Esophagus squamous epithelium (tissue), 5 donors: ENCODE measurements at regions not wholly inside any gene's neighbourhood (a gene's known extent, or its start where the extent isn't known, plus 50 kb on each side); places are given as distances from the start of the nearest gene placed in this dataset.

Source experiments
- DNase-seq: peaks from one replicate; lab custom pipeline; 2025; lab: John Stamatoyannopoulos, UW
- H3K27ac ChIP-seq, 4 donors: fragments of 200-600 bp; sonication (generic); one replicate each; pipeline ENCODE4 v1.5.1; 2016 to 2019; ENCODE audit warnings: mild to moderate bottlenecking in 1 of 4
- H3K27me3 ChIP-seq, 4 donors: fragments of 200-600 bp; sonication (generic); 1 replicate in 3 of 4; 2 replicates in 1 of 4; pipeline versions ENCODE4 v1.5.1 to v1.6.0; 2017 to 2021; ENCODE audit warnings: antibody characterized with exemption in 1 of 4
- H3K36me3 ChIP-seq, 3 donors: fragments of 200-600 bp; sonication (generic); one replicate each; pipeline ENCODE4 v1.5.1; 2016 to 2019
- H3K4me1 ChIP-seq, 3 donors: fragments of 200-600 bp; sonication (generic); one replicate each; pipeline ENCODE4 v1.5.1; 2017 to 2019
- H3K4me3 ChIP-seq, 4 donors: fragments of 200-600 bp; sonication (generic); 1 replicate in 3 of 4; 2 replicates in 1 of 4; pipeline ENCODE4 v1.5.1; 2016 to 2019; ENCODE audit warnings: mild to moderate bottlenecking in 2 of 4, moderate library complexity in 1 of 4
- H3K9me3 ChIP-seq, 3 donors: fragments of 200-600 bp; sonication (generic); one replicate each; pipeline ENCODE4 v1.5.1; 2016 to 2019
- CTCF ChIP-seq, 6 experiments: fragments of 450-650 bp in 4 of 6; fragments of 200-600 bp in 2 of 6; sonication (generic) in 2 of 6; IDR thresholded peaks; one replicate each; pipeline ENCODE4 v1.5.1; 2016 to 2019; ENCODE audit warnings: antibody characterized with exemption in 6 of 6, mild to moderate bottlenecking in 4 of 6, moderate library complexity in 4 of 6
- POLR2A ChIP-seq, 4 donors: fragments of 450-650 bp; IDR thresholded peaks; one replicate each; pipeline ENCODE4 v1.6.1; 2017; ENCODE audit warnings: antibody characterized with exemption in 4 of 4, mild to moderate bottlenecking in 4 of 4, moderate library complexity in 3 of 4
- WGBS, 2 donors: methylation state at CpG; one replicate each; pipeline ENCODE4 v1.1.5; 2018; 5-methylcytosine and 5-hydroxymethylcytosine counted together
- intact Hi-C: fragments of 100-400 bp; cut with DNase I; formaldehyde crosslinking; loops from one replicate; pipeline ENCODE4 v1.15.0; 2022
- donor health status: DM: yes; HTN: yes; CAD: no.

- no peak overlapping the region for H3K27ac ChIP-seq
- no peak overlapping the region for H3K4me3 ChIP-seq
- intact Hi-C loops, result no loop called here
- H3K36me3 ChIP-seq, result no peaks in the 10 kb centered on the region
- no peaks in the 10 kb centered on the region for H3K9me3 ChIP-seq
- 5 to 43% methylated on average over 4 of the region's 4 CpGs for WGBS, 2 donors
- DNase-seq, result no peak
- H3K27me3 ChIP-seq, result no peaks in the 10 kb centered on the region
- no peak for TF ChIP-seq CTCF (IDR thresholded peaks at IDR 0.05)
- no peak for TF ChIP-seq POLR2A (IDR thresholded peaks at IDR 0.05)
- H3K4me1 ChIP-seq, result no peaks in the 10 kb centered on the region
Measured at GRCh38 chr16:7218936-7219335, 113.7 kb upstream of the RBFOX1 start.

- 84 to 86% methylated on average over 13 to 14 of the region's 14 CpGs for WGBS, 2 donors
- no peaks in the 10 kb centered on the region for H3K4me1 ChIP-seq
- intact Hi-C loops, result no loop called here
- TF ChIP-seq POLR2A (IDR thresholded peaks at IDR 0.05) (no peak), CTCF (IDR thresholded peaks at IDR 0.05) (no peak)
- DNase-seq, result no peak
- no peaks in the 10 kb centered on the region for H3K36me3 ChIP-seq
- no peaks in the 10 kb centered on the region for H3K27me3 ChIP-seq
- no peak overlapping the region for H3K27ac ChIP-seq
- H3K4me3 ChIP-seq, result no peak overlapping the region
- no peaks in the 10 kb centered on the region for H3K9me3 ChIP-seq
Measured at GRCh38 chr16:7217797-7218196, 114.8 kb upstream of the RBFOX1 start.

- Histone ChIP-seq H3K27me3 (no peaks in the 10 kb centered on the region), H3K4me3 (no peak overlapping the region), H3K4me1 (no peaks in the 10 kb centered on the region), H3K27ac (no peak overlapping the region), H3K36me3 (no peaks in the 10 kb centered on the region), H3K9me3 (no peaks in the 10 kb centered on the region)
- intact Hi-C loops, result no loop called here
- no peak for DNase-seq
- no peak for TF ChIP-seq CTCF (IDR thresholded peaks at IDR 0.05)
- TF ChIP-seq POLR2A (IDR thresholded peaks at IDR 0.05), result no peak
Measured at GRCh38 chr16:7216719-7217118, 115.9 kb upstream of the RBFOX1 start.

- DNase-seq, result no peak
- H3K9me3 ChIP-seq, result no peaks in the 10 kb centered on the region
- H3K27ac ChIP-seq, result no peak overlapping the region
- H3K4me1 ChIP-seq, result no peaks in the 10 kb centered on the region
- no peaks in the 10 kb centered on the region for H3K27me3 ChIP-seq
- intact Hi-C loops, result no loop called here
- TF ChIP-seq POLR2A (IDR thresholded peaks at IDR 0.05) (no peak), CTCF (IDR thresholded peaks at IDR 0.05) (no peak)
- no peak overlapping the region for H3K4me3 ChIP-seq
- WGBS, 2 donors, result 74 to 79% methylated on average over 6 to 9 of the region's 9 CpGs
- H3K36me3 ChIP-seq, result no peaks in the 10 kb centered on the region
Measured at GRCh38 chr16:7211781-7212180, 120.9 kb upstream of the RBFOX1 start.

GRCh38 chr16:7209598-7209997, 123.0 kb upstream of the RBFOX1 start:
- TF ChIP-seq CTCF (IDR thresholded peaks at IDR 0.05) (no peak), POLR2A (IDR thresholded peaks at IDR 0.05) (no peak)
- H3K27me3 ChIP-seq, result no peaks in the 10 kb centered on the region
- no peak for DNase-seq

More at GRCh38 chr16:7209598-7209997, 123.0 kb upstream of the RBFOX1 start:
- Histone ChIP-seq H3K36me3 (no peaks in the 10 kb centered on the region), H3K4me1 (no peaks in the 10 kb centered on the region), H3K9me3 (no peaks in the 10 kb centered on the region), H3K27ac (no peak overlapping the region), H3K4me3 (no peak overlapping the region)
- WGBS, 2 donors, result 32 to 50% methylated on average over 3 of the region's 3 CpGs
- intact Hi-C loops, result no loop called here
